NB4 (cell line): ENCODE measurements at regions not wholly inside any gene's neighbourhood (a gene's known extent, or its start where the extent isn't known, plus 50 kb on each side); places are given as distances from the start of the nearest gene placed in this dataset.

Source experiments
- DNase-seq: peaks from one replicate; pipeline ENCODE4 v3.0.0; 2010; ENCODE audit warnings: low read depth
- H3K4me3 ChIP-seq: one replicate; pipeline ENCODE4 v1.5.1; 2011; ENCODE audit warnings: mild to moderate bottlenecking, low read depth, low read length, moderate library complexity
- MYC ChIP-seq: IDR thresholded peaks from 2 replicates; pipeline ENCODE4 v1.6.1; 2011; ENCODE audit warnings: low read depth, low read length
- POLR2A ChIP-seq: IDR thresholded peaks from 2 replicates; pipeline ENCODE4 v1.6.1; 2011; ENCODE audit warnings: mild to moderate bottlenecking; ENCODE audit not compliant: insufficient read length; ENCODE audit errors: extremely low read depth
- TF ChIP-seq, protein P1 (sequence below): IDR thresholded peaks from 2 replicates; pipeline ENCODE4 v1.6.1; 2011; ENCODE audit warnings: low read depth, low read length
- TF ChIP-seq, protein P2 (sequence below): IDR thresholded peaks from one replicate; pipeline ENCODE4 v1.5.1; 2012; ENCODE audit warnings: low read depth, low read length

DNA sequence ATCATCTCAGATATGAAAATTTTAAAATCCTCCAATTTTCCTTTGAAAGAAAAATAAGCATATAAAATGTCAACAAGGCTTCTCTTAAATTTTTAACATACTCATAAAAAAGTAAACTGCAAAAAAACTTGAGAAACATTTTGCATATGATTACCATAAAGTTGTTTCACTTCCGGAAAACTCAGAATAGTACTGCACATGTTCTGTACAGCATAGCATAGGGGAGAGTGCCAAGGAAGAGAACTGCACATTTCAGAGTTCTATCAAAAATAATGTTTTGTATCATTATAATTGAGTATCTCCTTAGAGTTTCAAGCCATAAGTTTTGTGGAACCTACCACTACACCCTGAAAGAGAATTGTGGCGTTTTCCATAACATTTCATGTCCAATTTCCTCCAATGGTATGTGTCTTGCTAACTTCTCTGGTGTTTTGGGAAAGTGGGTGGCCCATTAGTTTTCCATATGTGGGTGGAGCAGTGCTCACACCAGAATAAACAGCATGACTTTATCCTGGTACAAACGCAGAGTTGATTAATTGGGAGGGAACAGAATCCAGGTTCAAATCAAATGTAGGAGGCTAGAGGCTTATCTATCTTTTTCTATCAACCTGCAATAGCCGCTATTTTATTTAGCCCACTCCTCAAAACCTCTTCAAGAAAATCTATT is 430.9 kb downstream of the LMO4 start:
- no peak for DNase-seq
- no peak overlapping the region for H3K4me3 ChIP-seq
- TF ChIP-seq MYC (no peak), POLR2A (no peak)
- TF ChIP-seq, protein P1, sequence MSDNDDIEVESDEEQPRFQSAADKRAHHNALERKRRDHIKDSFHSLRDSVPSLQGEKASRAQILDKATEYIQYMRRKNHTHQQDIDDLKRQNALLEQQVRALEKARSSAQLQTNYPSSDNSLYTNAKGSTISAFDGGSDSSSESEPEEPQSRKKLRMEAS: no peak
- TF ChIP-seq, protein P2, sequence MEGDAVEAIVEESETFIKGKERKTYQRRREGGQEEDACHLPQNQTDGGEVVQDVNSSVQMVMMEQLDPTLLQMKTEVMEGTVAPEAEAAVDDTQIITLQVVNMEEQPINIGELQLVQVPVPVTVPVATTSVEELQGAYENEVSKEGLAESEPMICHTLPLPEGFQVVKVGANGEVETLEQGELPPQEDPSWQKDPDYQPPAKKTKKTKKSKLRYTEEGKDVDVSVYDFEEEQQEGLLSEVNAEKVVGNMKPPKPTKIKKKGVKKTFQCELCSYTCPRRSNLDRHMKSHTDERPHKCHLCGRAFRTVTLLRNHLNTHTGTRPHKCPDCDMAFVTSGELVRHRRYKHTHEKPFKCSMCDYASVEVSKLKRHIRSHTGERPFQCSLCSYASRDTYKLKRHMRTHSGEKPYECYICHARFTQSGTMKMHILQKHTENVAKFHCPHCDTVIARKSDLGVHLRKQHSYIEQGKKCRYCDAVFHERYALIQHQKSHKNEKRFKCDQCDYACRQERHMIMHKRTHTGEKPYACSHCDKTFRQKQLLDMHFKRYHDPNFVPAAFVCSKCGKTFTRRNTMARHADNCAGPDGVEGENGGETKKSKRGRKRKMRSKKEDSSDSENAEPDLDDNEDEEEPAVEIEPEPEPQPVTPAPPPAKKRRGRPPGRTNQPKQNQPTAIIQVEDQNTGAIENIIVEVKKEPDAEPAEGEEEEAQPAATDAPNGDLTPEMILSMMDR: no peak

DNA sequence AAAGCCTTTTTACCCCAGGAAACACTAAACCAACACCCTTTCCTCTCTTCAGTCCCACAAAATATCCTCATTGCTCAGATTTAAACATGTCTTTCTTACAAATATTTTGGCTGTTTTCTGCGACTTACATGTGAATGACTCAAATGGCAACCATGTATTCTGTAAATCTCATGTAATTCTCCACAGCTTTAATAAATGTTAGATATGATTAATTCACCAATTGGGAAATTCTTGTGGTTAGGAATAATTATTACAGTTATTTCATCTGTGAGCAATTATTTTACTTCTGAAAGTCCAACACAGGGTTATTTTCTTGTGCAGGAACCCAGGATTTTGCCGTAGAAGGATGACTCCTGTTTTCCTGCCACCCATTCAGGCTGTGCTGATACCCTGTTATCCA is 431.5 kb downstream of the LMO4 start:
- TF ChIP-seq, protein P1: no peak
- TF ChIP-seq POLR2A (no peak), MYC (no peak)
- TF ChIP-seq, protein P2: no peak
- H3K4me3 ChIP-seq: no peak overlapping the region
- DNase-seq: no peak

DNA sequence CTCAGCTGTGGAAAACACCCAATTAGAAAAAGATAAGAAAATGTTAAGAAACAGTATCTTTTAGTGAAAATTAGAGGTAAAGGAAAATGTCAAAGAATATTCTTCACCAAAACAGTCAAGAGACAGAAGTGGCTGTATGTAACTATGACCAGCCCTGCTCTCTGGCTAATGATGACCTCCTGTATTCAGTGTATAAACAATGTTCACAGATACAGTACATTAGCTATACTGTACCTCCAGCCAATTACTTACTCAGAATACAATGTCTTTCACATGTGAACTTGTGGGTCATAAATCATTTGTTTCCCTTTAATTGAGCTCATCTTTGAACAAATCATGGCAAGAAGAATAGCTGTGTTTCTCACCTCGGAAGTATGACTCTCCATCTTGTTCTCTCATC is 432.0 kb downstream of the LMO4 start:
- H3K4me3 ChIP-seq: no peak overlapping the region
- TF ChIP-seq MYC (no peak), POLR2A (no peak)
- TF ChIP-seq, protein P1: no peak
- TF ChIP-seq, protein P2: no peak
- DNase-seq: no peak

DNA sequence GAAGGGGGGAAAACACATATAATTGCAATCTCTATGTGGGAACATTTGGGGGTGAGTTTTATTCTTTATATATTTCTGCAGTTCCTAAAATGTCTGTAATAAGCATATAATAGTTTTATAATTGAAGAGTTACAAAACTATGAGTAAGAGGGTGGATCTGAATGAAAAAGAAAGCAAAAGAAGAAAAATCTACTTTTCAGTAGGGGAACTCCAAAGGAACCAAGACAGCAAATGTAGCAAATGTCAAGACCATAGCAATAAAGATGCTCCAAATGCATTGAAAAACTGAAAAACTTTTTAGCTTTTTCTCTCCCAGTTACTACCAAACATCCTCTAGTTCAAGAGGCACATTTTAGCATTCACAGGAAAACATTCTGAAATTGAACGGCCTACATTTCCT is 434.8 kb downstream of the LMO4 start:
- no peak overlapping the region for H3K4me3 ChIP-seq
- no peak for TF ChIP-seq MYC
- no peak for TF ChIP-seq POLR2A
- TF ChIP-seq, protein P1: no peak
- TF ChIP-seq, protein P2: no peak
- DNase-seq: no peak

DNA sequence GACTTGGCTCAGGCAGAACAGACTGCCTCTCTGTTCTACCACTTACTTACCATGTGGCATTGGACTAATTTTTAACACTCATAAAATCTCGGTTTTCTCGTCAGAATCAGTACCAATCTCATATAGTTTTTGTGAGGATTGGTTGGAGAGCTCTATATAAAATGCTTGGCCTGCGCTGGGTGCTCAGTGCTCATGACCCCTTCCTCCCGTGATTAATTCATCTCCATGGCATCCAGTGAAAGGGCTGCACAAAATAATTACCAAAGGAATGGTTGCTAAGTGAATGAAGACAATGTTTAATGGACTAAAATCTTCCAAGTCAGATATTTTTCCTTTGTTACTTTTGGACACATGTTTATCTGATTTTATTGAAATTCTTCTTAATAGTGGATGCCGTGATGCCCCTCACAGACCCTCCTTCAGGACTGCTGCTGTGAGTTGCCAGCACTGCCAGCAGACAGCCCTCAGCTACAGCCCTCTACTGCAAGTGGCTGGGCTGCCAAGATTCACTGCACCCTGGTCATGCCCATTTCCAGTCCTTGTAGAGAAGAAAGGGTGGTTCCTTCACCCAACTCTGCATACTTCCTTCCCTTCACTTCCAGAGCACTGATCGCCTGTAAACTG is 436.5 kb downstream of the LMO4 start:
- no peak for TF ChIP-seq MYC
- no peak for TF ChIP-seq POLR2A
- TF ChIP-seq, protein P1: no peak
- TF ChIP-seq, protein P2: no peak
- DNase-seq: no peak
- no peak overlapping the region for H3K4me3 ChIP-seq
